Keratinocyte (primary cell): ENCODE measurements at regions not wholly inside any gene's neighbourhood (a gene's known extent, or its start where the extent isn't known, plus 50 kb on each side); places are given as distances from the start of the nearest gene placed in this dataset.

Experiments used
- EZH2 ChIP-seq: IDR thresholded peaks from one replicate; pipeline ENCODE4 v1.6.1; 2012; ENCODE audit warnings: inconsistent platforms, mild to moderate bottlenecking, low read length, moderate library complexity
- TF ChIP-seq, protein P1 (sequence below), 3 experiments: IDR thresholded peaks in 1 of 3; conservative IDR thresholded peaks in 1 of 3; optimal IDR thresholded peaks in 1 of 3; 2 replicates in 2 of 3; 3 replicates in 1 of 3; pipeline versions ENCODE3 to v1.5.1; 2011; ENCODE audit warnings: low read length in 3 of 3, mild to moderate bottlenecking in 3 of 3, moderate library complexity in 2 of 3, control low read depth in 1 of 3, inconsistent platforms in 1 of 3; ENCODE audit not compliant: insufficient read depth in 2 of 3; ENCODE audit errors: extremely low read depth in 1 of 3

- TF ChIP-seq, protein P1, sequence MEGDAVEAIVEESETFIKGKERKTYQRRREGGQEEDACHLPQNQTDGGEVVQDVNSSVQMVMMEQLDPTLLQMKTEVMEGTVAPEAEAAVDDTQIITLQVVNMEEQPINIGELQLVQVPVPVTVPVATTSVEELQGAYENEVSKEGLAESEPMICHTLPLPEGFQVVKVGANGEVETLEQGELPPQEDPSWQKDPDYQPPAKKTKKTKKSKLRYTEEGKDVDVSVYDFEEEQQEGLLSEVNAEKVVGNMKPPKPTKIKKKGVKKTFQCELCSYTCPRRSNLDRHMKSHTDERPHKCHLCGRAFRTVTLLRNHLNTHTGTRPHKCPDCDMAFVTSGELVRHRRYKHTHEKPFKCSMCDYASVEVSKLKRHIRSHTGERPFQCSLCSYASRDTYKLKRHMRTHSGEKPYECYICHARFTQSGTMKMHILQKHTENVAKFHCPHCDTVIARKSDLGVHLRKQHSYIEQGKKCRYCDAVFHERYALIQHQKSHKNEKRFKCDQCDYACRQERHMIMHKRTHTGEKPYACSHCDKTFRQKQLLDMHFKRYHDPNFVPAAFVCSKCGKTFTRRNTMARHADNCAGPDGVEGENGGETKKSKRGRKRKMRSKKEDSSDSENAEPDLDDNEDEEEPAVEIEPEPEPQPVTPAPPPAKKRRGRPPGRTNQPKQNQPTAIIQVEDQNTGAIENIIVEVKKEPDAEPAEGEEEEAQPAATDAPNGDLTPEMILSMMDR (optimal IDR thresholded peaks at IDR 0.05 in 1 of 3, IDR thresholded peaks at IDR 0.05 in 1 of 3, conservative IDR thresholded peaks at IDR 0.05 in 1 of 3; ENCODE audit: extremely low read depth in 1 of 3, insufficient read depth in 2 of 3, low read length in 3 of 3), result no peak
- no peak for TF ChIP-seq EZH2
Measured at GRCh38 chr11:116543911-116544475, 228.8 kb downstream of the BUD13 start.
